HTR-8/SVneo (cell line): ENCODE measurements at regions not wholly inside any gene's neighbourhood (a gene's known extent, or its start where the extent isn't known, plus 50 kb on each side); places are given as distances from the start of the nearest gene placed in this dataset.
"Not testable (repeated sequence)": the region's sequence is repeated elsewhere in the genome, so short reads cannot be mapped to it uniquely, and the experiment has no call there.

Source experiments
- DNase-seq: peaks from one replicate; pipeline ENCODE4 v3.0.0; 2011; ENCODE audit warnings: low spot score, mixed read lengths; ENCODE audit not compliant: insufficient read length
- FAIRE-seq: peaks from 2 replicates; lab custom pipeline; 2011; peaks lifted over from hg19 to GRCh38; lab: Jason Lieb, UNC

GRCh38 chr4:179272282-179272681 is 1830.0 kb upstream of the AGA start:
- DNase-seq (no peak), FAIRE-seq (no peak)

- FAIRE-seq (no peak), DNase-seq (no peak)
Measured at GRCh38 chr4:179278647-179279046, 1836.4 kb upstream of the AGA start.

- FAIRE-seq (no peak), DNase-seq (no peak)
Measured at GRCh38 chr4:179285696-179286095, 1843.5 kb upstream of the AGA start.

GRCh38 chr4:179291657-179292056 is 1849.4 kb upstream of the AGA start:
- DNase-seq (no peak), FAIRE-seq (no peak)

- FAIRE-seq: no peak
- no peak for DNase-seq
Measured at GRCh38 chr4:179292468-179292867, 1850.2 kb upstream of the AGA start.

GRCh38 chr4:179307297-179308136 is 1865.3 kb upstream of the AGA start:
- peak; percentile 7 for DNase-seq
- FAIRE-seq: no peak

GRCh38 chr4:179313823-179314222 is 1871.6 kb upstream of the AGA start:
- FAIRE-seq (no peak), DNase-seq (no peak)

- DNase-seq (no peak), FAIRE-seq (no peak)
Measured at GRCh38 chr4:179325181-179325580, 1882.9 kb upstream of the AGA start.

GRCh38 chr4:179328627-179329026 is 1886.4 kb upstream of the AGA start:
- DNase-seq (no peak), FAIRE-seq (no peak)

- no peak for FAIRE-seq
- no peak for DNase-seq
Measured at GRCh38 chr4:179331362-179331761, 1889.1 kb upstream of the AGA start.

- DNase-seq (no peak), FAIRE-seq (no peak)
Measured at GRCh38 chr4:179344861-179345260, 1902.6 kb upstream of the AGA start.

GRCh38 chr4:179352221-179352620 is 1910.0 kb upstream of the AGA start:
- FAIRE-seq: no peak

GRCh38 chr4:179353786-179354185 is 1911.5 kb upstream of the AGA start:
- FAIRE-seq (no peak), DNase-seq (no peak)

More at GRCh38 chr4:179352221-179352620, 1910.0 kb upstream of the AGA start:
- no peak for DNase-seq

GRCh38 chr4:179361978-179362486 is 1919.8 kb upstream of the AGA start:
- DNase-seq (no peak), FAIRE-seq (no peak)

- DNase-seq, FAIRE-seq: not testable (repeated sequence)
Measured at GRCh38 chr4:179365932-179366331, 1923.7 kb upstream of the AGA start.

- FAIRE-seq (no peak), DNase-seq (no peak)
Measured at GRCh38 chr4:179372242-179372641, 1930.0 kb upstream of the AGA start.

- no peak for DNase-seq
- no peak for FAIRE-seq
Measured at GRCh38 chr4:179372746-179373145, 1930.5 kb upstream of the AGA start.

- not testable (repeated sequence) for DNase-seq, FAIRE-seq
Measured at GRCh38 chr4:179378847-179379246, 1936.6 kb upstream of the AGA start.

GRCh38 chr4:179392787-179393186 is 1950.5 kb upstream of the AGA start:
- DNase-seq (no peak), FAIRE-seq (no peak)

GRCh38 chr4:179398414-179398813 is 1956.2 kb upstream of the AGA start:
- DNase-seq: no peak
- no peak for FAIRE-seq

GRCh38 chr4:179399054-179399782 is 1957.0 kb upstream of the AGA start:
- FAIRE-seq: no peak
- no peak for DNase-seq
